SK-N-MC (cell line): ENCODE measurements at regions not wholly inside any gene's neighbourhood (a gene's known extent, or its start where the extent isn't known, plus 50 kb on each side); places are given as distances from the start of the nearest gene placed in this dataset.

Source experiments
- DNase-seq: peaks from one replicate; pipeline ENCODE4 v3.0.0-alpha.2; 2011; ENCODE audit warnings: low read depth, low spot score
- H3K27ac ChIP-seq: fragments of 200-600 bp; sonication (generic); 2 replicates; pipeline ENCODE4 v1.5.1; 2016; ENCODE audit warnings: mixed run types
- H3K36me3 ChIP-seq: fragments of 200-600 bp; sonication (generic); 2 replicates; pipeline ENCODE4 v1.6.1; 2017; ENCODE audit warnings: antibody characterized with exemption, low read length, mixed read lengths; ENCODE audit not compliant: insufficient read depth
- H3K4me3 ChIP-seq: fragments of 200-600 bp; sonication (generic); 2 replicates; pipeline ENCODE4 v1.5.1; 2016
- H3K9ac ChIP-seq: fragments of 200-600 bp; sonication (generic); 2 replicates; pipeline ENCODE4 v1.8.0; 2017; ENCODE audit warnings: mixed run types, mixed read lengths; ENCODE audit not compliant: insufficient read length
- H3K9me3 ChIP-seq: fragments of 200-600 bp; sonication (generic); 2 replicates; pipeline ENCODE4 v1.6.1; 2017; ENCODE audit warnings: low read depth, mild to moderate bottlenecking, antibody characterized with exemption, low read length, moderate library complexity, mixed read lengths
- EZH2 ChIP-seq: fragments of 200-600 bp; sonication (generic); IDR thresholded peaks from one replicate; pipeline ENCODE4 v1.6.1; 2017; ENCODE audit warnings: antibody characterized with exemption
- FOXP2 ChIP-seq: optimal IDR thresholded peaks from 2 replicates; pipeline ENCODE3; 2011; ENCODE audit warnings: mild to moderate bottlenecking, moderate library complexity; ENCODE audit not compliant: insufficient read depth; ENCODE audit errors: extremely low read length, control extremely low read depth
- POLR2AphosphoS5 ChIP-seq: IDR thresholded peaks from 2 replicates; pipeline ENCODE4 v1.6.1; 2012; ENCODE audit warnings: mild to moderate bottlenecking, low read depth, low read length, borderline replicate concordance

GRCh38 chr3:5299161-5299560, 111.7 kb downstream of the EDEM1 start:
- H3K9me3 ChIP-seq: no peaks in the 10 kb centered on the region
- TF ChIP-seq FOXP2 (no peak), POLR2AphosphoS5 (no peak), EZH2 (no peak)
- H3K27ac ChIP-seq: no peak overlapping the region
- H3K36me3 ChIP-seq: no peaks in the 10 kb centered on the region
- no peak for DNase-seq
- no peak overlapping the region for H3K4me3 ChIP-seq
- H3K9ac ChIP-seq: no peak overlapping the region

DNA sequence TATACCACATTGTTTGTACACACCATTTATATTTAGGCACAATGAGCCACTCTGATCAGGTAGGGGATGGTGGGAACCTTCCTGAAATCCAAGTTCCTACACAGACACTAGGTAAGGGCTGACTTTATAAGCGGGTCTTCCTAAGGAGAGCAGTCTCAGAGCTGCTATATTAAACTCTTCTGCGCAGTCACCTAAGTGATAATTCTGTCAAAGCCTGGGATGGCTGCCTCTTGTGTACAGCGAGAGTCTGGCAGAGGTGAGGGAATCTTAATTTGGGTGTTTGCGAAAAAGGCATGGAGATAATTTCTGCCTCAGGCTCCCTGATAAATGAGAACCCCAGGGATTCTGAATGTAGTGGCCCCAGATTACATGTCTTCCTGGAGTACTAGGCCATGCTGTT, 113.1 kb downstream of the EDEM1 start:
- H3K27ac ChIP-seq: no peak overlapping the region
- no peaks in the 10 kb centered on the region for H3K9me3 ChIP-seq
- no peaks in the 10 kb centered on the region for H3K36me3 ChIP-seq
- H3K4me3 ChIP-seq: no peak overlapping the region
- H3K9ac ChIP-seq: no peak overlapping the region
- DNase-seq: no peak
- TF ChIP-seq FOXP2 (no peak), EZH2 (no peak), POLR2AphosphoS5 (no peak)

DNA sequence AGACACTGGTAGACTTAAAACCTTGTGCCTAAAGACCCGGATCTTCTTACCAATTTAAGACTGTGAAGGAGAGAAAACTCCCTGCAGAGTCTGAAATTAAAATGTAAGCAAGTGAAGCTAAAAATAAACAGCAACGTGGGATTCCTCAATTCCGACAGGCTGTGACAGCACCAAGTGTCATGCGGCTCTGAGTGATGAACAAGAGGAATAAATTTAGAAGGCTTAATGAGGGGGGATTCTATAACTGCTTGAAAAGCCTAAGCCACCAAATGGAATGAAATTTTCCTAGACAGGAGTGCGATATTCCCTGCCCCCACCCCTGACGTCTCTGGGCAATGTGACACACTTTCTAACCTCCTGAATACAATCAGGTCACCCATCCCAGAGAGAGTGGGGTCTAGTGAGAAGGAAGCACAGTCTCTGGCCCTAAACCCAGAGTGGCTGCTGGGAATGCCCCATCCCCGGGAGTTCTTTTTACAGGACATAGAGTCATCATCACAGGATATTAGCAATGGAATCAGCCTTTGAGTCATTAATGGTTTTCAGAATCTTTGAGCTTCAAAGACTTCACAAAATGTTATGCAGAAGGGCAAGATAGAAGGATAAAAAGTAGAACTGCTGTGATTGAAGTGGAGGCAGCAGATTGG, 114.3 kb downstream of the EDEM1 start:
- Histone ChIP-seq H3K9ac (no peak overlapping the region), H3K9me3 (no peaks in the 10 kb centered on the region), H3K27ac (no peak overlapping the region), H3K4me3 (no peak overlapping the region), H3K36me3 (no peaks in the 10 kb centered on the region)
- TF ChIP-seq EZH2: no peak
- no peak for TF ChIP-seq POLR2AphosphoS5
- TF ChIP-seq FOXP2: no peak
- no peak for DNase-seq

DNA sequence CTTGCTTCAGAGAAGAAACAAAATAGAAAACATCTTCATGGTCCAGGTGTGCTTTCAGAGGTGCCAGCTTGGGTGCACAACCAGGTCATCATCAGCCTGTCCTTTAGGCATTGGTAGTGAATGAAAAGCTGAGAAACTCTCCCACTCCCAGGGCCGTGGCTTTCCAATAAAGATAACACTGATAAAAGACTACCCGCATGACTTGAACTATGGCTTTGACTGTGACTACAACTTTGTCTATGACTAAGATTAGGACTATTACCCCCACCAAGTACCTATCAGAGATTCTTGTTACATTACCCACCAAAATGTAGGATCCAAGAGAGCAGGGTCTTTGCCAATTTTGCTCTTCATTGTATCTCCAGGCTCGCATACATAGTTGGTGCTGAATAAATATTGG, 115.2 kb downstream of the EDEM1 start:
- no peak overlapping the region for H3K4me3 ChIP-seq
- DNase-seq: no peak
- no peaks in the 10 kb centered on the region for H3K36me3 ChIP-seq
- TF ChIP-seq EZH2 (no peak), POLR2AphosphoS5 (no peak), FOXP2 (no peak)
- H3K9ac ChIP-seq: no peak overlapping the region
- no peaks in the 10 kb centered on the region for H3K9me3 ChIP-seq
- H3K27ac ChIP-seq: no peak overlapping the region

DNA sequence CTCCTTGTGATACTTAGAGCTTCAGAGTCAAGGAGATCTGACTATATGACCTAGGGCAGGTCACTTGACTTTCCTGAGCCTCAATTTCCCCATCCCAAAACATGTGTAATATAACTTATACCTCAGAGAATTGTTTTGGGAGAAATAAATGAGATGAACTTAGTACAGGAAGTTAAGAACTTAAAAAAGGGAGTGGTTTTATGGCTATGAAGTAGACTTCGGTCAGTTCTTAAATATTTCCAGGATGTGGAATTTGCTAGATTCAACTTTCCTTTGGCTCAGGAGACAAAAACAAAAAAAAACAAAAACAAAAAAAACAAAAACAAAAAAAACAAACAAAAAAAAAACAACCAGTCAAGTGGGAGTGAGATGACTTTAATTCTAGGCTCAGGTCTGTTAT, 116.7 kb downstream of the EDEM1 start:
- no peak for TF ChIP-seq EZH2
- TF ChIP-seq FOXP2: no peak
- TF ChIP-seq POLR2AphosphoS5: no peak
- Histone ChIP-seq H3K9me3 (no peaks in the 10 kb centered on the region), H3K4me3 (no peak overlapping the region), H3K36me3 (no peaks in the 10 kb centered on the region), H3K9ac (no peak overlapping the region), H3K27ac (no peak overlapping the region)
- DNase-seq: no peak

DNA sequence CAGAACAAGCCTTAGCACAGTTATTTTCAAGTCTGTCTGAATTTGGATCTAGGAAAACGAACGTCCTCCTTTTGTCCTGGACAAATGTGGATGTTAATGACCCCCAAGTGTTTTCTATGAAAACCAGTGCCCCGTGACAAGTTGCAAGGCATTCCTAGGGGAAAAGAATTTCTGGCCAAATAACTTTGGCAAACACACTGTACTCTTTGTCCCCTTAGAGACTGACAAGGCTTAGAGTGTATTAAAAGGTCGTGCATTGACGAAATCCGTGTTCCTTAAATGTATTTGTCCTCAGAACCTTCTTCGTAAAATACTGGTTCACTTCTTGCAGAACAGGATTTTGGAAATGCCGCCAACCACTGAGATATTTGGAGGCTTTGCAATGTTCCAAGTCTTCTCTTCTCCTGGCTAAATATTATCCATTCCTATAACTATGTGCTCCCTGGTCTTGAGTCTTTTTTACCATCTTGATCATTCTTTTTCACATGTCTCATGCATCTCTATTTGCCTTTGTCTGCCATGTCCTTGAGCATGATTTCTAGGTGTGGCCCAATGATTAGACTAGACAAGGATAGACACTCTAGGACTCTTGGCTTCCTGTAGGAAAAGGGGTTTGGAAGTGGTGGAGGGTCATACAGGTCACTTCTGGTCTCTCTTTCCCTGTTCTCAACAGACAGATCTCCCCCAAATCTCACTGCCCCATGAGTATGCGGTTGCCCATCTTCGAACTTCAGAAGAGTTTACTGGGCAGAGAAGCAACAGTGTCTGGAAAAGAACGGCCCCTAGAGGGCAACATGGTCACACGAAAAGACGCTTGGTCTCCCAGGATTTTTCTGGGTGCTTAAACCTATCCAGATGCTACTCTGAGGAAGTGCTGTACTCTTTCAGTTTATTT, 117.5 kb downstream of the EDEM1 start:
- peak; percentile 28 for DNase-seq
- H3K9me3 ChIP-seq: no peaks in the 10 kb centered on the region
- TF ChIP-seq POLR2AphosphoS5 (no peak), FOXP2 (no peak), EZH2 (no peak)

DNA sequence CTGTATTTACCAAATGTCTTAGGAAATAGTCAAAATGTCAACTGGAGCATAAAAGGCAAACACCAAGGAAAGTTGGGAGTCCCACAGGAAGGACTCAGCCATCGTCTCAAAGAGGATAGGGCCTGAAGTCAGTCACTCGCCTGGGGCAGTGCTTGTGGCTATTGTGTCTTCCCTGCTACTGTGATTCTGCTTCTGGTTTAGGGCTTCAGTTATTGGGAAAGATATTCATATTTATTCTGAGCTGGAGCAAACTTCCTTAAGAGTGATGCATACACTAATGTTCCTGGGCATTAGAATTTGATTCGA, 118.1 kb downstream of the EDEM1 start:
- H3K36me3 ChIP-seq: no peaks in the 10 kb centered on the region
- no peak overlapping the region for H3K9ac ChIP-seq
- TF ChIP-seq POLR2AphosphoS5 (no peak), EZH2 (no peak), FOXP2 (no peak)
- H3K9me3 ChIP-seq: no peaks in the 10 kb centered on the region
- no peak for DNase-seq
- no peak overlapping the region for H3K27ac ChIP-seq
- no peak overlapping the region for H3K4me3 ChIP-seq

More for the DNA sequence above, 117.5 kb downstream of the EDEM1 start:
- H3K27ac ChIP-seq: no peak overlapping the region
- no peak overlapping the region for H3K9ac ChIP-seq
- no peak overlapping the region for H3K4me3 ChIP-seq
- H3K36me3 ChIP-seq: no peaks in the 10 kb centered on the region

GRCh38 chr3:5309171-5309570, 121.7 kb downstream of the EDEM1 start:
- no peaks in the 10 kb centered on the region for H3K36me3 ChIP-seq
- no peak overlapping the region for H3K27ac ChIP-seq
- no peak overlapping the region for H3K4me3 ChIP-seq
- no peak overlapping the region for H3K9ac ChIP-seq
- DNase-seq: no peak
- H3K9me3 ChIP-seq: no peaks in the 10 kb centered on the region
- TF ChIP-seq POLR2AphosphoS5 (no peak), EZH2 (no peak), FOXP2 (no peak)

DNA sequence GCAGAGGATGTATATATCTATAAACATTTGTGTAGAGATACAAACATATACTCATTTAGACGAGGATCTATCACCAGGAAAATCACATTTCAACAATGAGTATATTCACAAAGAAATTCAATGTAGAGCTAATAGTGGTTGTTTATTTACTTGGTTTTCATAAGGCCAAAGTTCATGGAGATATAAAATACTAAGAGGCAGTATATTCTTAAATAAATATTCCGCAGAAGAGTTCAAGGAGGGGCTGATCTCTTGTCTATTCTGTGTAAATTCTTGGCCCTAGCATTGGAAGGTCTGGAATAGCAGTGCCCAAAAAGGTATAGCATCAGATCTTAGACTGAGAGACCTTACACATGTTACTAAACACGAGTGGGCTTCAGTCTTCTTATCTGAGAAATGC, 122.1 kb downstream of the EDEM1 start:
- Histone ChIP-seq H3K36me3 (no peaks in the 10 kb centered on the region), H3K4me3 (no peak overlapping the region), H3K9me3 (no peaks in the 10 kb centered on the region), H3K9ac (no peak overlapping the region), H3K27ac (no peak overlapping the region)
- TF ChIP-seq POLR2AphosphoS5 (no peak), FOXP2 (no peak), EZH2 (no peak)
- no peak for DNase-seq
